Heart right ventricle (tissue), 16 donors: ENCODE measurements at regions not wholly inside any gene's neighbourhood (a gene's known extent, or its start where the extent isn't known, plus 50 kb on each side); places are given as distances from the start of the nearest gene placed in this dataset.

Source experiments
- ATAC-seq, 8 donors: fragments of 200-7000 bp; cut with Tn5 transposase; one replicate each; pipeline ENCODE4 v1.9.1; 2020; ENCODE audit warnings: mild to moderate bottlenecking in 8 of 8, moderate library complexity in 8 of 8, moderate number of reproducible peaks in 1 of 8
- DNase-seq, 2 donors: peaks; one replicate each; pipeline ENCODE4 v3.0.0-alpha.2; 2020
- H3K27ac ChIP-seq, 10 donors: fragments of 200-600 bp; sonication (generic) in 2 of 10; one replicate each; pipeline versions ENCODE4 v1.5.0 to v1.8.0; 2020 to 2022; ENCODE audit warnings: mild to moderate bottlenecking in 3 of 10
- H3K27me3 ChIP-seq, 7 donors: fragments of 200-600 bp; one replicate each; pipeline ENCODE4 v1.8.0; 2021 to 2022; ENCODE audit warnings: mild to moderate bottlenecking in 2 of 7
- H3K36me3 ChIP-seq, 9 donors: fragments of 200-600 bp; sonication (generic) in 1 of 9; one replicate each; pipeline versions ENCODE4 v1.5.0 to v1.8.0; 2020 to 2022; ENCODE audit warnings: mild to moderate bottlenecking in 2 of 9
- H3K4me1 ChIP-seq, 9 donors: fragments of 200-600 bp; sonication (generic) in 1 of 9; one replicate each; pipeline versions ENCODE4 v1.5.0 to v1.8.0; 2020 to 2022; ENCODE audit warnings: mild to moderate bottlenecking in 4 of 9
- H3K4me3 ChIP-seq, 10 donors: fragments of 200-600 bp; sonication (generic) in 2 of 10; one replicate each; pipeline versions ENCODE4 v1.5.0 to v1.8.0; 2020 to 2022; ENCODE audit warnings: mild to moderate bottlenecking in 7 of 10, moderate library complexity in 2 of 10
- H3K9me3 ChIP-seq, 11 donors: fragments of 200-600 bp in 10 of 11; sonication (generic) in 2 of 11; one replicate each; pipeline versions ENCODE4 v1.5.0 to v1.8.0; 2013 to 2022; ENCODE audit warnings: mild to moderate bottlenecking in 2 of 11, control low read depth in 1 of 11, moderate library complexity in 1 of 11
- WGBS, 2 donors: extraction: QIAGEN DNeasy Blood & Tissue Kit; methylation state at CpG; one replicate each; pipeline ENCODE4 v1.1.7; 2013; ENCODE audit warnings: inconsistent platforms in 1 of 2; 5-methylcytosine and 5-hydroxymethylcytosine counted together
- intact Hi-C, 10 donors: fragments of 100-400 bp; cut with DNase I; formaldehyde crosslinking; loops; one replicate each; pipeline versions ENCODE4 v1.11.1 to v1.14.2; 2022
- TF ChIP-seq, protein P1 (sequence below), 9 donors: fragments of 200-600 bp; sonication (generic) in 2 of 9; IDR thresholded peaks; one replicate each; pipeline versions ENCODE4 v1.5.0 to v1.8.0; 2021 to 2022; ENCODE audit warnings: antibody characterized with exemption in 9 of 9, mild to moderate bottlenecking in 5 of 9, moderate library complexity in 1 of 9
- donor health status: Arrhythmogenic right ventricular cardiomyopathy.
- donor health status: ischemic (EF 13 %, LVEDD 7.1; RV severe dilation, severe dysfunction).
- donor health status: healthy with polysubstance abuse.
- donor health status: DM: no; HTN: yes; CAD: no.
- donor health status: DM: no; HTN: no; CAD: no.
- donor health status: ischemic (EF 25% LVEDD 6.9; RV normal size, moderate dysfunction).
- donor health status: ischemic (EF 25% LVEDD 5.7; RV mildly dilated, moderate dysfunction).
- donor health status: healthy.
- donor health status: DM: yes; HTN: yes; CAD: no.
- donor health status: Ischemic cardiomyopathy.
- donor health status: ischemic (EF 35%, LVEDD 5.7; RV mildly dilated, moderate dysfunction).
- donor health status: nonischemic (EF 11% LVEDD 7.7; RV severe dilation, severe dysfunction).
- donor health status: DM: yes; HTN: yes; CAD: no.
- donor health status: PGD.
- donor health status: ischemic (EF 29% LVEDD 5.4; RV normal size, mild dysfunction).
- donor health status: nonischemic (EF 23%, LVEDD 6.1; RV moderate dilation, normal function).

DNA sequence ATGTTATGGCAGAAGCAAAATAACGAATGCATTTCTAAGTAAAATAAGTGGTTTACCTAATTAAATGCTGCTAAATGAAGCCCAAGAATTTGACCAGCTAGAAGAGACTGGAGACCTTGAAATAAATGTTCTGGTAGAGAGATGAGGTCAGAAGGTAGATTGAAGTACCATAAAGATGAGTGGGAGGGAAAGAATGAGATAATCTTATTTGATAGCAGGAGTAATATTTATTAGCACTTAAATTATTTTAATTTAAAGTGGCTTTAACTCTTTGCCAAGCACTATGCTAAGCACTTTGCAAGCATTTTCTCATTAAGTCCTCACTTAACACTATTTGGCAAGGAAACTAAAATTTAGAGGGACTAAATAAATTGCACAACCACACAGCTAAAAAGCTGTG, 314.9 kb upstream of the CCDC54 start:
- no peak for DNase-seq
- 88 to 93% methylated on average over 1 of the region's 1 CpG for WGBS, 2 donors
- no peaks in the 10 kb centered on the region for H3K9me3 ChIP-seq
- H3K27ac ChIP-seq, result no peak overlapping the region
- no peak overlapping the region for H3K4me3 ChIP-seq
- TF ChIP-seq, protein P1, sequence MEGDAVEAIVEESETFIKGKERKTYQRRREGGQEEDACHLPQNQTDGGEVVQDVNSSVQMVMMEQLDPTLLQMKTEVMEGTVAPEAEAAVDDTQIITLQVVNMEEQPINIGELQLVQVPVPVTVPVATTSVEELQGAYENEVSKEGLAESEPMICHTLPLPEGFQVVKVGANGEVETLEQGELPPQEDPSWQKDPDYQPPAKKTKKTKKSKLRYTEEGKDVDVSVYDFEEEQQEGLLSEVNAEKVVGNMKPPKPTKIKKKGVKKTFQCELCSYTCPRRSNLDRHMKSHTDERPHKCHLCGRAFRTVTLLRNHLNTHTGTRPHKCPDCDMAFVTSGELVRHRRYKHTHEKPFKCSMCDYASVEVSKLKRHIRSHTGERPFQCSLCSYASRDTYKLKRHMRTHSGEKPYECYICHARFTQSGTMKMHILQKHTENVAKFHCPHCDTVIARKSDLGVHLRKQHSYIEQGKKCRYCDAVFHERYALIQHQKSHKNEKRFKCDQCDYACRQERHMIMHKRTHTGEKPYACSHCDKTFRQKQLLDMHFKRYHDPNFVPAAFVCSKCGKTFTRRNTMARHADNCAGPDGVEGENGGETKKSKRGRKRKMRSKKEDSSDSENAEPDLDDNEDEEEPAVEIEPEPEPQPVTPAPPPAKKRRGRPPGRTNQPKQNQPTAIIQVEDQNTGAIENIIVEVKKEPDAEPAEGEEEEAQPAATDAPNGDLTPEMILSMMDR (IDR thresholded peaks at IDR 0.05), result no peak
- intact Hi-C loops, result loop anchor here in 7 of 10 donors (2.0 to 10.0 kb wide), 4 partner anchors 235 to 448 kb away; no protein-coding TSS in a partner anchor
- no peaks in the 10 kb centered on the region for H3K27me3 ChIP-seq
- no peaks in the 10 kb centered on the region for H3K36me3 ChIP-seq
- H3K4me1 ChIP-seq, result peaks cover 0 to 34% (median 22%) of the 10 kb centered on the region in 9 donors
- ATAC-seq, result no peak

DNA sequence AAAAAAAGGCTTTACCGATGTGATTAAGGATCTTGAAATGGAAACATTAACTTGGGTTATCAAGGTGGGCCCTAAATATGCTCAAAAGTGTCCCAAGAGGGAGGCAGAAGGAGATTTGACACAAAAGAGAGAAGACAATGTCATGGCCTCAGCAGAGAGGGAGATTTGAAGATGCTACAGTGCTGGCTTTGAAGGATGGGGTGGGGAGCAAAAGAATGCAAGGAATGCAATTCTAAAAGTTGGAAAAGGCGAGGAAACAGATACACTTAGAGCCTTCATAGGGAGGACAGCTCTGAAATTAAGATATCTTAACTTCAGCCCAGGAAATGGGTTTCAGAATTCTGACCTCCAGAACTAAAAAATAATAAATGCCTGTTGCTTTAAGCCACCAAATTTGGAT, 314.5 kb upstream of the CCDC54 start:
- WGBS, 2 donors, result 74 to 85% methylated on average over 2 of the region's 2 CpGs
- no peak for ATAC-seq
- intact Hi-C loops, result loop anchor here in 7 of 10 donors (2.0 to 10.0 kb wide), 4 partner anchors 235 to 448 kb away; no protein-coding TSS in a partner anchor

DNA sequence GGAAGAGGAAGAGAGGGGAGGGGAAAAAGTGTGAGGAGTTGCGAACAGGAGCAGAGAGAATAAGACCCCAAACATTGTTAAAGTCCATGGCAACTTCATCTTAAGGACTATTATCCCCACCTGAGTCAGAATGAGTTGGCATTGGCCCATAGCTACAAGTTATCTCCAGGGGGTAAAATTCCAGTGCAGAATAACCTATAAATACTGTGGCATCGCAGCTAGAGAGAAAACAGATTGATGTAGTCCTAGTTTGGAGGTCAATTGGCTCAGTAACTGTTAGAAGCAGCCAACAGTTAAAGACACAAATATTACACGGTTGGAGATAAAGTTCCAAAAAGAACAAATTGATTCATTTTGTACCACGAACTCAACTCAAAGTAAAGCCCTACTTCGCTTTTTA, 313.9 kb upstream of the CCDC54 start:
- no peaks in the 10 kb centered on the region for H3K9me3 ChIP-seq
- ATAC-seq, result peak in 2 of 8 donors; percentile 4 to 43

More for the DNA sequence above, 314.5 kb upstream of the CCDC54 start:
- H3K9me3 ChIP-seq, result no peaks in the 10 kb centered on the region
- no peaks in the 10 kb centered on the region for H3K36me3 ChIP-seq
- H3K27ac ChIP-seq, result peak overlapping the region in 1 of 10 donors; percentile 7
- DNase-seq, result no peak
- H3K4me3 ChIP-seq, result no peak overlapping the region
- TF ChIP-seq, protein P1 (IDR thresholded peaks at IDR 0.05), result no peak
- no peaks in the 10 kb centered on the region for H3K27me3 ChIP-seq
- H3K4me1 ChIP-seq, result peaks cover 0 to 34% (median 22%) of the 10 kb centered on the region in 9 donors

DNA sequence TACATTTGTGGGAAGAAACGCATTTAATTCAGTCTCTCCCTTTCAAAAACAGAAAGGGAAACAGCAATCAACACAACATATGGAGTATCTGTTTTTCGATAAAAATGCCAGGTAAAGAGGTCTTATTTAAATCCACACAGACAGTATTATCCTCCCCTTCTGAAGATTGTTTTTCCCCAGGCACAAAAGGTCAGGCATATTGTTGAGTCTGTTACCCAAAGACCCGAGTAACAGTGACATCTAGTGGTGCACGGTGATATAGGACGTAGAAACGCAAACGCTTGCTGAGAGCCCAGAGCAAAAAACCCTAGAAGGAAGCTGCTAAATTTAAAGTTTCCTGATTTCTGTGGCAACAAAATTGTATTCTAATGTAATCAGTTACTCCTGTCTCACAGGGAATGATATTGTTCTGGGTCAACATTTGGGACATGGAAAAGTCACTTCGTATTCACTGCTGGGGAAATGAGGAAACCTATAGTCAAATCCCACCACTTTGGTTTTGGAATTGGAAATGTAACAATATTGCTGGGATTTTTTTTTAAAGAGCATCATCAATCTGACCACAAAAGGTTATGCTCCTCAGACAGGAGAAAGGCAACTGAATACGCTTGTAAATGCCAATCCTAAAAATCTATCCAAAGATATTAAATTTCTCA, 312.7 kb upstream of the CCDC54 start:
- H3K27ac ChIP-seq, result peak overlapping the region in 2 of 10 donors; percentile 4 to 41
- no peaks in the 10 kb centered on the region for H3K36me3 ChIP-seq
- DNase-seq (peak in 1 of 2 donors; percentile 79), ATAC-seq (peak; percentile 69 to 91 (median 88))
- intact Hi-C loops, result loop anchor here in 6 of 10 donors (1.0 to 10.0 kb wide), 4 partner anchors 237 to 450 kb away; no protein-coding TSS in a partner anchor
- H3K9me3 ChIP-seq, result no peaks in the 10 kb centered on the region
- no peak overlapping the region for H3K4me3 ChIP-seq
- no peaks in the 10 kb centered on the region for H3K27me3 ChIP-seq
- TF ChIP-seq, protein P1 (IDR thresholded peaks at IDR 0.05), result peak; percentile 66 to 89 (median 84)
- 20 to 21% methylated on average over 9 of the region's 9 CpGs for WGBS, 2 donors
- peaks cover 0 to 46% (median 29%) of the 10 kb centered on the region in 9 donors for H3K4me1 ChIP-seq

More for the DNA sequence above, 313.9 kb upstream of the CCDC54 start:
- Histone ChIP-seq H3K4me3 (no peak overlapping the region), H3K27ac (peak overlapping the region in 2 of 10 donors; percentile 3 to 7), H3K4me1 (peaks cover 0 to 34% (median 23%) of the 10 kb centered on the region in 9 donors), H3K36me3 (no peaks in the 10 kb centered on the region), H3K27me3 (no peaks in the 10 kb centered on the region)
- intact Hi-C loops, result loop anchor here in 7 of 10 donors (2.0 to 10.0 kb wide), 4 partner anchors 236 to 449 kb away; no protein-coding TSS in a partner anchor
- DNase-seq, result no peak
- WGBS, 2 donors, result 52 to 54% methylated on average over 5 of the region's 5 CpGs
- TF ChIP-seq, protein P1 (IDR thresholded peaks at IDR 0.05), result no peak
